ENCODE measurements at regions not wholly inside any gene's neighbourhood (a gene's known extent, or its start where the extent isn't known, plus 50 kb on each side); places are given as distances from the start of the nearest gene placed in this dataset.

DNA sequence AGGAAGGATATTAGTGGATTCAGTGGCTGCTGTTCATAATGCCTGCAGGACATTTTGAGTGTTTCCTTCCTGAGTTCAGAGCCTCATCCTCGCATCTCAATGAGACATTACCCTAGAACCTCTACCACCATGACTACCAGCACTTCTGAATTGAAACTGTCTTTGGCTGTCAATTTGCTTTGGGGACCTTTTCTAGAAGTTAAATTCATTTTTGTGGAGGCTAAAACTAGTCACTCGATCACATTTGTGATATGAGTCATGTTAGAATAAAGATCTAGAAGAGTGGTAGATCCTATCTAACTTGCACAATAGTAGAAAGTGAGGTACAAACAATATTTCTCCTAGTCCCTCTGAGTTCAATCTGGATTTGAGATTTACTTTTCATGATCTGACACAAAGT is 124.9 kb downstream of the KCNRG start:
- TF ChIP-seq POLR2AphosphoS5 (IDR thresholded peaks at IDR 0.05) (no peak), POLR2A (IDR thresholded peaks at IDR 0.05) (no peak), CTCF (IDR thresholded peaks at IDR 0.05) (no peak), EP300 (IDR thresholded peaks at IDR 0.05) (no peak)
